ENCODE measurements at regions not wholly inside any gene's neighbourhood (a gene's known extent, or its start where the extent isn't known, plus 50 kb on each side); places are given as distances from the start of the nearest gene placed in this dataset.

- H3K9me3 ChIP-seq (replicated peaks; ENCODE audit: control insufficient read depth, insufficient read depth, low read length), result no peaks in the 10 kb centered on the region
- ChIA-PET RAD21 (ENCODE audit: unreplicated experiment) (no interaction called here), POLR2A (no interaction called here), SMC1A (ENCODE audit: uncharacterized antibody, unreplicated experiment) (no interaction called here), CTCF (interaction anchor here (0.6 kb wide), 1 partner anchor 1814 kb away, joined by 3 read pairs; no protein-coding TSS in a partner anchor)
- FAIRE-seq (no peak), DNase-seq (ENCODE audit: low read depth, low spot score) (no peak), ATAC-seq (no peak)
- TF ChIP-seq FOXK2 (IDR thresholded peaks at IDR 0.05) (no peak), ZSCAN29 (IDR thresholded peaks at IDR 0.05) (no peak), BACH1 (IDR thresholded peaks at IDR 0.05; ENCODE audit: borderline replicate concordance) (no peak), ZNF622 (IDR thresholded peaks at IDR 0.05) (no peak), ZNF274 (IDR thresholded peaks at IDR 0.05; ENCODE audit: insufficient read depth, insufficient read length) (no peak), ZNF207 (IDR thresholded peaks at IDR 0.05; ENCODE audit: borderline replicate concordance) (no peak), ESRRA (IDR thresholded peaks at IDR 0.05; ENCODE audit: low read length) (no peak), SIN3A (IDR thresholded peaks at IDR 0.05; ENCODE audit: low read depth, low read length) (no peak), HDAC2 (IDR thresholded peaks at IDR 0.05) (no peak), NFYA (IDR thresholded peaks at IDR 0.05; ENCODE audit: borderline replicate concordance, low read depth, low read length) (no peak), RUNX3 (IDR thresholded peaks at IDR 0.05; ENCODE audit: low read length) (no peak), SPI1 (IDR thresholded peaks at IDR 0.05; ENCODE audit: borderline replicate concordance, insufficient read depth, low read depth, low read length) (no peak), USF2 (IDR thresholded peaks at IDR 0.05; ENCODE audit: borderline replicate concordance, low read depth, low read length) (no peak), FOS (IDR thresholded peaks at IDR 0.05; ENCODE audit: borderline replicate concordance, extremely low read depth, insufficient read length) (no peak), ELK1 (IDR thresholded peaks at IDR 0.05; ENCODE audit: low read depth, low read length) (no peak), CREM (IDR thresholded peaks at IDR 0.05; ENCODE audit: low read depth) (no peak), RELA (IDR thresholded peaks at IDR 0.05; ENCODE audit: borderline replicate concordance, partially characterized antibody) (no peak), CHD2 (IDR thresholded peaks at IDR 0.05; ENCODE audit: borderline replicate concordance, low read depth, low read length) (no peak), WRNIP1 (IDR thresholded peaks at IDR 0.05; ENCODE audit: borderline replicate concordance, low read depth, low read length) (no peak)
- no peak overlapping the region for H3K4me3 ChIP-seq
- no peak overlapping the region for H3K4me2 ChIP-seq (ENCODE audit: control insufficient read depth, insufficient read depth)
- no peak overlapping the region for H3K9ac ChIP-seq (ENCODE audit: control insufficient read depth, insufficient read depth, low read length)
- intact Hi-C loops (cut with micrococcal nuclease; ENCODE audit: unreplicated experiment), result no loop called here
- H3K27me3 ChIP-seq (replicated peaks in 1 of 2; ENCODE audit: control insufficient read depth in 2 of 2, insufficient read depth in 2 of 2, low read length in 1 of 2), result no peaks in the 10 kb centered on the region
- no peak overlapping the region for H2AFZ ChIP-seq (ENCODE audit: control insufficient read depth, low read depth, low read length)
- no TSS peak for BruUV-seq (replicated peaks)
- H3K4me1 ChIP-seq (ENCODE audit: control insufficient read depth, insufficient read depth, low read length), result no peaks in the 10 kb centered on the region
- no peaks in the 10 kb centered on the region for H3K36me3 ChIP-seq (ENCODE audit: control insufficient read depth in 2 of 2, insufficient read depth in 2 of 2, low read length in 1 of 2)
- no peaks in the 10 kb centered on the region for H3K79me2 ChIP-seq (ENCODE audit: control insufficient read depth, insufficient read depth, low read length)
- H3K27ac ChIP-seq (ENCODE audit: control insufficient read depth, insufficient read depth), result no peak overlapping the region
- in situ Hi-C loops (cut with MboI), result no loop called here
- no peaks in the 10 kb centered on the region for H4K20me1 ChIP-seq (ENCODE audit: control insufficient read depth, insufficient read depth)
Observed at GRCh38 chr3:162584986-162585385, 1088.4 kb downstream of the OTOL1 start.
